Posterior cingulate gyrus (tissue), 11 donors: ENCODE measurements at regions not wholly inside any gene's neighbourhood (a gene's known extent, or its start where the extent isn't known, plus 50 kb on each side); places are given as distances from the start of the nearest gene placed in this dataset.

Experiments used
- DNase-seq, 10 donors: peaks; one replicate each; pipeline versions ENCODE4 v3.0.0 to v3.0.0-alpha.2; 2020 to 2021; ENCODE audit warnings: mixed read lengths in 3 of 10
- intact Hi-C: fragments of 100-400 bp; cut with DNase I; formaldehyde crosslinking; loops from one replicate; pipeline ENCODE4 v1.15.1; 2023

DNA sequence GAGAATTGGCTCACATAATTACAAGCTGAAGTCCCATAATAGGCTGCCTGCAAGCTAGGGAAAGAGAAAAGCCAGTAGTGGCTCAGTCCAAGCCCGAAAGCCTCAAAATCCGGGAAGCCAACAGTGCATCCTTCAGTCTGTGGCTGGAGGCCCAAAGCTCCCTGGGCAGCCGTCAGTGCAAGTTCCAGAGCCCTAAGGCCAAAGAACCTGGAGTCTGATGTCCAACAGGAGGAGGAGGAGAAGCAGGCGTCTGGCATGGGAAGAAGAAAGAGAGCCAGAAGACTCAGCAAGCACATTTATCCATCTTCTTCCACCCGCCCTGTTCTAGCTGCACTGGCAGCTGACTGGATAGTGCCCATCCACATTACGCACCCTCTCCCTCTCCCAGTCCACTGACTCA, 213.4 kb downstream of the GAS1 start:
- no peak for DNase-seq
- intact Hi-C loops: no loop called here

DNA sequence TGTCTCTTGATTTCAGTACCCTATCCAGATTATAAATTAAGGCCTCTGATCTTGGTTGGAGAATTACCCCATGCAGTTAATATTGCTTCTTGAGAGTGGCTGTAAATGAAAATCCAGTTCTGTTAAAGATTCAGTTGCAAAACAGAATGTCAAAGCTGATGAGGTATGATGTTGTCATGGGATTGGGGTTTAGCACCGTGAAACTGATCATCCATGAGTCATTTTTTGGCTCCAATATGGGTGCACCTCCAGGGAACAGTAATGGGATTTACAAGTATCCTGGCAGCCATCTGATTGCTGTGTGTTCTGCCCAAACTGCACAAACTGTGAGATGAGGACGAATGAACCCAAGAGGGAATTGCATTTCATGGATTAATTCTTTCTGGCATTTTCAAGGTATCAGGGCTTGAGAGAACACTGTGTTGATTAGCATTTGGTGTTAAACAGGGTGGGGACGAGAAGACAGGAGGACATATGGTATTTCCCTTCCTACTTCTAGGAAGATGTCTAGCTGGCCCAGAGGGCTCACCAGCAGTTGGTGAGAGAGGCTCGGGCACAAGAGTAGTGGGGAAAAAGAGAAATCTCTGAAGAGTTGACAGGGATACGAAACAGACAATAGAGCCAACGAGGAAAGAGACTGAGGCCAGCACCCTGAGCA, 214.7 kb downstream of the GAS1 start:
- no peak for DNase-seq
- intact Hi-C loops: no loop called here

DNA sequence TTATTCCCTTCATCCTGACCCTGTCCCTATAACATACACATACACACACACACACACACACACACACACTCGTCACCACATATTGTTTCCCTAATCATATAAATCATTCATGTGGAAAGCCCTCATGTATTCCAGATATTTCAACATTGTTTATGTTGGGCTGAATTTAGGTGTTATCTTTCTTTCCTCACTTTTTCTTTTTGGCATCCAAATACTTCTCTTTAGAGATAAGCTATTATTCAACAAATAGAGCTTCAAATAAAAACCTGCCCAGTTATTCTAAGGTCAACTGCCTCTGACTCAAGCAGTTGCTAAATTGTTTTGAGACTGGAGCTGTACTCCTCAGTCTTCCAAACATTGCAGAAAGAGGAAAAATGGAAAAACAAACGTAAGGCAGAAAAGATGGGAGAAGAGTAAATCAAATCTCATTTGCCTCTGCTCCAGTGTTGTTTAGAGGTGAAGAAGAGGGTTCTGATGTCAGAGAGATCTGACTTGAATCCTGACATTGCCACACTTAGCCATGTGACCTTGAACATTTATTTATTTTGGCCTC, 215.7 kb downstream of the GAS1 start:
- intact Hi-C loops: no loop called here
- no peak for DNase-seq

DNA sequence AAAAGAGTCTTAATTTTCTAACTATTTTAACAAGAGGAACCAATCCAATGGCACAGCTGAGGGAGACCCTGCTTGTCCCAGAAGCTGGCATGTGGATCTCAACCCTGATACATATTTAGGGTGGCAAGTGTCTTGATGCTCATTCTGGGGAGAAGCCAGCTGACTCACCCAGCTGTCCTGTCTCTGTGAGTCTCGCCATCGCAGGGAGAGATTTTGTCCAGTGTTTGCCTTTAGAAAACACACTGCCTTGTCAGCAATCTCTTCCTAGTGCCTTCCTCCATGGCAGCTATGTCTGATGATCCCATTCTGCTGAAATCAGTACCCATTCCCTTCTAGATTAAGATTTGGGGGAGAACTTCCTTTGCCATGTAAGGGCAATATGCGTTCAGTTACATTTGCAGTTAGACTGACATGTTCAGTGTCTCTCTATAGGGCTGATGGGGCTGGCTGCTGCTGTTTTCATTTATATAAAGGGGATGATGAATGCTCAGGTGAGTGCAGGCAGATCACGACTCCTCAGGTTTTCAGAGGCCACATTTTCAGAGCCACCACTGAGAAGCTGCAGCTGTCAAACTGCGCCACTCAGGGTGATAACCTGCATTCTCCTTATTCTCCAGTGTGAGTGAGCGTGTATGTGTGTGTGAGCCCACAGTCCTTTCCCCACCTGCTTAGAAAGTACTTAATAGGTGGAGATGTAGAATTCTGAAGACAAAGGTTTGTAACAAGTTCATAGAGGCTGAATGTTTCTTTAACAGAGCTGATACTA, 217.0 kb downstream of the GAS1 start:
- intact Hi-C loops: no loop called here
- no peak for DNase-seq

DNA sequence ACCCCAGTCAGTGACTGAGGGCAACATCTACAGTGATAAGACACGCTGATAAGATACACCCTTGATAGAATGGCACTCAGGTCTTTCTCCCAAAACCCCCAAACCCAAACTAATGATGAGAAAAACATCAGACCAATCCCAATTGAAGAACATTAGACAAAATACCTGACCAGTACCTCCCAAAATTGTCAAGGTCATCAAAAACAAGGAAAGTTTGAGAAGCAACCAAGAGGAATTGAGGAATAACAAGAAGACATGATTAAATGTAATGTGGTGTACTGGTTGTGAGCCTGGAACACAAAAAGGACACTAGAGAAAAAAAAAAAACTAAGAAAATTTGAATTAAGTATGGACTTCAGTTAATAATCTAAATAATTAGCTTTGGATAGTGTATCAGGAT, 222.8 kb downstream of the GAS1 start:
- no peak for DNase-seq
- intact Hi-C loops: no loop called here

DNA sequence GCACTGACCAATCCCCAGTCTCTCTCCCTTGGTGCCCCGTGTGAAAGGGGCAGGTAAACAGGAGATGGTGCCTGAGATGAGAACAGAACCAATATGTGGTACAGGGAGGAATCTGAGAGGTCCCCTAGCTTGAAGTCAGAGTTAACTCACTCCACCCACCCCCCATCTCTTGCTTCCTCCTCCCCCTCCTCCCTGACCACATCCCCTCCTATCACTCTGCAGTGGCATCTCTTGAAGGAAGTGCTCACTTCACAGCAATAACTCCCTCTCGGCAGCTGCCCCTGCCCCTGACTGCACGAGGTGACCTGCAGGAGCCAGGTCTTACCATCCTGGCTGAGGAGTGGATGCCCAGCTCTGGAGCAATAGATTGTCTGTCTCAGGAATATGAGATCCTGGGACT, 224.0 kb downstream of the GAS1 start:
- no peak for DNase-seq
- intact Hi-C loops: no loop called here

DNA sequence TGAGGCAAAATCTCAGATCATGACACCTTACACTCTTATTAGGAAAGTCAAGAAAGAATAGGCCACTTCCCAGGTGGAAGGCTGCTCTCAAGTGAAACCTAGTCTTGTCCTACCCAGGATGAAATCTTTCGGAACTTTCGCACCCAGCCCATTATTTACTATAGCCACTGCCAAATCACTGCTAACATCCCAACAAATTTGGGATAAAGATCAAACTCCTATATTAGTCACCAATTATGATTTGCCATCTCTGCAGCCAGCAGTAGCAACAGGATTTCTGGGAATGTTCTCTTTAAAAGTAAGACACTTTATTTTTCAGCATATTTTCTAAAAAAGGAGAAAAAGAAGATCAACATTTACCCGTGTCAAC, 224.6 kb downstream of the GAS1 start:
- no peak for DNase-seq
- intact Hi-C loops: no loop called here

DNA sequence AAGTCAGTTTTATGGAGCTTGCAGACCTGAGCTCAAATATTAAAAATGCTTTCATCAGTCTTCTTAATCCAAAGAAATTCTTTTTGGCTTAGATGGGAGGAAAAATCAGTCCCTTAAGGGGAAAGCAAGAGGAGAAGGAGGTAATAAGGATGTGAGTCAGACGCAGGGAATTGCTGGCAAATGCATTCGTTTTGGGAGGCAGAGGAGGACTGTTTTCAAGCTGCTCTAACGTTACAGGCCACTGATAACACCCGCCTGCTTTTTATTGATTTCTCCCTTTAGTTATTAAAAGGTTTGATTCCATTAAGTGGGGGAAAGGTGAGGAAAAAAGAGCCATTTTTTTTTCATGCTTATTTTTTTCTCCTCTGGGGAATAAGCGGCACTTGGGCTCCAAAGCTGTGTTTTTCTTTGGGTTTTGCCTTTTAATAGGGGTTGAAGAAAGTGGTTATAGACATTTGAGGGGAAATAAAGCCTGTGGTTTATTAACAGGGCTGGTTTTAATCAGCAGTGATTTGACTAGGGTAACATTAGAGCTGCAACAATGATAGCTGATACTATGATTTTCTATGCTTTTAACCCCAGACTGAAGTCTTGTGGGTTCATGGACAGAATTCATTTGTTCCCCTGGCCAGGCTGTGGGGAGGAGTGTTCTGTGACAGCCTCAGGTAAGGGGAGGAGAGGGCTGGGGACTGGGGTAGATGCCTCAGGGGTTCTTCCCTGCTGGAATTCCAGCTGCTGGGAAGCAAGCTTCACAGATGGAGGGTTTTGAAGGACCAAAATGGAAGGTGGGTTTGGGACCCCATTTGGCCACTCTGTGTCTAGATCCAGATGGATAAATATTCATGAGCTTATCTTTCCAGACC, 225.2 kb downstream of the GAS1 start:
- intact Hi-C loops: no loop called here
- DNase-seq: no peak

DNA sequence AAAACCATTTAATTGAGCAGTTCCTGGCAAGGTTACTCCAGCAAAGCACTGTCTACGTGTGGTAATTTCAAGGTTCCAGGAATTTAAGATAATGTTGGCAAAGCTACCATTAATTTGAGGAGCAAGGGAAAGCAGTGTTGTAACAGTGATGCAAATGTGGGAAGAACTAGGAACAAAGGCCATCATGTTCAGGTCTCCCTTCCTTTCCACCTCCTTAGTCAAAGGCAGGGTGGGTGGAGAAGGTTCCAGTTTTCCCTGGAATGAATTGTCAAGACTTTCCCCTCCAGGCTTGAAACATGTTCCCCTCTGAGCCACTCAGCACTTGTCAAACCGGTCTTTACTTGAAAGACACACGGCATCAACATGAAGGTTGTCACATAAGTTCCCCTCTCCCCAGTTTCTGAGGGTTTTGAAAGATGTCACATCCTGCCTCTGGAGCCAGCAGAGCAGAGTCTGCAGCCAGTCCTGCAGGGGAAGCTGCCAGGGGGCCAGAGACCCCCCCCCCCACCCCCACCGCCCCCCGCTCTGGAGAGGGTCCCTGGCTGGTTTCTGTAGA, 226.0 kb downstream of the GAS1 start:
- intact Hi-C loops: no loop called here
- DNase-seq: no peak

DNA sequence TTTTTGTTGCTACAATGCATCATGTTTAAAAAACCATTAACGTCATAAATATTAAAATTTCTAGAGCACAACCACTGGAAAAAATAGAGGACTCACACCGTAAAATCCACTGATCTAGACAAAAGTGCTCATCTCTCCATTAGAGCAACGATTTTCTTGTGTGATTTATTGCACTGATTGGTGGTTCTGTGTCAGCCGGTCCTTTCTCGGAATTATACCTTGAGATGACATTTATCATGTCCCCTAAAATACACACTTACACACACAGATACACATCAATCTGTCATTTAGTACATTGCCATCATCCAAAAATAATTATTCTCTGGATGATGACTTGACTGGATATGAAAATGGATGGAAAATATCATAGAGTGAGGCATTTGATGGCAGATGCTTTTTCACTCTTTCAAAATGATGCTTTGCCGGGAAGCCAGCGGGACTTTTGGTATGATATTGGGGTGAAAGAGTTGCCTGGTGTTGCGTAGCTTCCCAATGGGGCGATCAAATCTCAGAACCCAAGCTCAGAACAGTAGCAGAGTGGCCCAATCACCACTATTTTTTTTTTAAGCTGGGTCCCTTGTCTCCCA, 226.6 kb downstream of the GAS1 start:
- intact Hi-C loops: no loop called here
- no peak for DNase-seq

DNA sequence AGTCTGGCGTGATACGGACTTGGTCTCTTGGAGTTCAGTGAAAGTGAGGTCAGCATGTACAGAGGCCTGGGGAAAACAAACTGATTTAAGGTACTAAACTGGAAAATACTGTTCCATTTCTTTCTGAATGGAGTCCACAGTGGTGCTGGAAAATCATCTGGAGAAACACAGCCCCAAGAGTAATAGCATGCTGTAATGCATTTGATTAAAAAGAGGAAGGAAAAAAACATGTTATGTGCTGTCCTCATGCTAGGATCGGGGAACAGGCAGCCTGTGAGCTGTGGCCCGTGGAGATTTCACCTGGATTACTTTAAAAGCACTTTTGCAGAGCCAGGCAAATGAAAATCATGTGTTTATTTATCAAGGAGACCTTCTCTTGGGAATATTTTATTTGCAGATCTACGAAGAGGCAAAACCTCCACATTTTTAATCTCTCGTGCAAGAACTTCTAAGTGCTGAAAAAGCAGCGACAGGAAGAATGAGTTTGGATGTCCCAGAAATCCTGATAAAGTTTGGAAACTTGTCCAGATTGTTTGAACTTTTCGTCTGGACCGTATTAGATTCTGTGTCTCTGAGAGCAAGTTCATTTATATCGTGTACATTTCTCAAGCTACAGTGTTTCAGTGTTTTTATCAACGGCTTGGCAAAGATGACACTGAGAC, 228.8 kb downstream of the GAS1 start:
- intact Hi-C loops: no loop called here
- no peak for DNase-seq

DNA sequence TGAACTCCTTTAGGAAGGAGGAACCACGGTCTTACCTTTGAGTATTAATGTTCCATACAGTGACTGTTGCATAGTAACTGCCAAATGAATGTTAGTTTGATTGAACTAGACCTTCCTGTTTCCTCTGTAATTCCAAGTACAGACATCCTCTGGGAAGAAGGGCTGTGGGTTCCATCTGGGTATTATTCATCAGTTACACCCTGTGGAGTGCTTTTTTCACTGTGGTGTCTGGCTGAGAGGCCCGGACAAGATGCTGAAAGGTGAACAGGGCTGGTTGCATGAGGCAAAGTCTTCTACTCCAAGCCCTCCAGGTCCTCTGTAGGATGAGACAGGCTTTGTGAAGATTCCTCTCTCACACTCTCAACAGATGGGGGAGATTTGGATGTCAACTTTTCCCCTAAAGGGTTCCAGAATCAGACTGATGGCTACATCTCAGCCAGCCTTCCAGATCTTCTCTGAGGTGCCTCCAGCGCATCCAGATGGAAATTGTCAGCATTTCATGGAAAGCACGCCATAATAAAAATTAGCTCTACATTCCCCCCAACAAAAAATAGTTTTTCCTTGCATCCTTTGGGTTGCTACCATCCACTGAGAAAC, 230.9 kb downstream of the GAS1 start:
- no peak for DNase-seq
- intact Hi-C loops: no loop called here

DNA sequence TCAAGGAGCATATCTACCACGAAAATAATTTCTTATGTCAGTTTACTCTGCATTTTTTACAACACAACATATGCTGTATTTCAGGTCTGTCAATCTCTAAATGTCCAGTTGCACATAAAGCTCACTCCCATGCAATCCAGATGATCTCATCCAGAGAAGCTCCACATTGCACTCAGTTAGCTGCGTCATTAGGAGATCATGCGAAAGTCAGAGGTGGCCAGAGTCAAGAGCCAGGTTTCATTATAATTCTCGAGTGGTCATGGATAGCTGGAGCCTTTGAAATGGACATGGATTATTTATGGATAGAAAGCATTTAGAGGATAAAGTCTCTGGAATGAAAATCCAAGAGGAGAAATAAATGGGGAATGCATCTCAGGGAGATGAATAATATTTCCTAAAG, 232.3 kb downstream of the GAS1 start:
- intact Hi-C loops: no loop called here
- DNase-seq: no peak

DNA sequence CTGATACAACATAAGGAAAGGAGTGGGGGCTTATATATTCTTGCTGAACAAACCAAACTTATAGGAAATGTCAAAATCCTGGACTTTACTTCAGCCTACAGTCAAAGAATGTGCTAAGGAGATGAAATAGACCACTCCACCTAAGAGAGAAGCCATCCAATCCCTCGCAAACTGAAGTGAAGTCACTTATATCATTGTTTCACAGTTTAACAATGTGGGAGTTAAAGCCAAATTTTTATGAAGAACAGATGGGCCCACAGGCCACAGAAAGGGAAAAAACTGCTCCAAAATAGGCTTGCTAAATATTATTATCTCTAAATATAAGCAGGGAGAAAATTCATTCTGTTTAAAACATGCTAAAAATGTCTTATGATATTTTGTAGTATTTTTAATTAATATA, 233.3 kb downstream of the GAS1 start:
- no peak for DNase-seq
- intact Hi-C loops: no loop called here

DNA sequence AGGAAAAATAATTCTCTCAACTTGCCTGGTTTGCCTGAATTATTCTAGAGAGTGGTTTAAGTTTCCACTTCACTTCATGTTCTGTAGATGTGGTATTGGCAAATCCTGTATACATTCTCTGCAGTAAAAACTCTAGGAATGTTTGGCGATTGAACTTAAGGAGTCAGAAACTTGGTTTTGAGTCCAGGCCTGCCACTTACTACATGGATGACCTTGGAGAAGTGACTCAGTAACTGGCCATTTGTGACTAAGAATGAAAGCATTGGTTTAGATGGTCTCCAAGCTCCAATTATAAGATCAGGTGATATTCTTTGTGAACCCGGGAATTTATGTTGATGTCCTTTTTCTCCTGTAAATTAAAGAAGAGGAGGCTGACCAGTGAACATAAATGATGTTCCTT, 233.8 kb downstream of the GAS1 start:
- intact Hi-C loops: no loop called here
- DNase-seq: no peak

DNA sequence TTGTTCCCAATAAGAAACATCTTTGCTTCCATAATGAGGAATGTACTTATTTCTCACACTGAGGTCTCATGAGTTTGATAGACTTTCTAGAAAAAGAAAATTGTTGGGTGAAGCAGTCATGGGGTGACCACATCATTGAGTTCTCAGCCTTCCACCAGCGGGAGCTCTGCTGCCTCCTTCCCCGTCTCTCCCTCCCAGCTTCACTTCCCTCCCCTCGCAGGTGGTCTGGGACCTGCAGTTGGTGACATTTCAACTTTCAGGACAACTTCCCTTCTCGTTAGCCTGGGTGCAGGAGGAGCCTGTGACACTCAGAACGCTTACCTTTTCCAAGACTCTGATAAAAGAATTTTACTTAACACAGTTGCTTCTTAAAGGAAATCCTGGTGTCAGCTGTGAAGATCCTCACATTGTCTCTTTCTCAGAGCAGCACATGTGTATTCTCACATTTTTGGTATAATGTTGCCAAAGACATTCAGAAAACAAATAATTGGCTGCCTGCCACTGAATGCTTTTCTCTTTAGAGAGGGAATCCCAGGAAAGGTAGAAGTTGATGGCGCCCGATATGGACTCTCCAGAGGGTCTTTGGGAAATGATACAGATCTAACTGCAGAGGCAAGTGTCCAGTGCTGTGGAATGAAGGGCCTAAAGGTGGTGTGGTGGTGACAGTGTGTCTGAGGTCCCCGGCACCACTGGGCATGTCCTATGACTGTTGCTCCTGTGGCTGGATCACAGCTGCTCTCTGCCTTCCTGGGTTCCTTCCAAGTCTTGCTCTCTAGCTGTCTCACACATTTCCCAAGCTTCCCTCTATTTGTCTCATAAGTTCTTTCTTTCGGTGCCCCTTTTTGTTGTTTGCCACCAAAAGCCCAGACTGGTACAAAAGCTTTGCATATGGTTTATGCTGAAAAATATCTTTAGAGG, 238.1 kb downstream of the GAS1 start:
- intact Hi-C loops: no loop called here
- DNase-seq: no peak

DNA sequence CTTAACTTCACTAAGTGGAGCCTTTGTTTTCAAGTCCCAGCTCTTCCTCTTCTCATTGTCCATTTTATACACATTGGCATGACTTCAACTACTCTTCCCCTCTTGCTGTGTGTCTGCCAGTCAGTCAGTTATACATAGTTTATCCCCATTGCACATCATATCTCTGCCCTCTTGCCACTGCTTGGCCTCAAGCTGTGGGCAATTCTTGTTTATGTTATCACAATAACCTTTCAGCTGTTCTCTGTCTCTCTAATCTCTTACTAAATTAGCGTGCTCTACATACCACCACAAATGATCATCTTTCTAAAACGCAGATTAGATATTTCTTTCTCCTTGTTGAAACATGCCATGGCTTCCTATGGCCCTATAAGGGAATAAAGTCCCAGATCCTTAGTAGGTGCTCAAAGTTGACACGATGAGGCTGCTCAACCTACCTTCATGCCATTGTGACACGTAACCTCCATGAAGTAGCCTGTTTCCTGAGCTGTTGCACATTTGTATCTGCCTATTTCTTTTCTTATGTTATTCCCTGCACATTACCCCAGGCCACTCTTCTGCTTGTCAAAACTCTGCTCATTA, 239.3 kb downstream of the GAS1 start:
- DNase-seq: no peak
- intact Hi-C loops: no loop called here

DNA sequence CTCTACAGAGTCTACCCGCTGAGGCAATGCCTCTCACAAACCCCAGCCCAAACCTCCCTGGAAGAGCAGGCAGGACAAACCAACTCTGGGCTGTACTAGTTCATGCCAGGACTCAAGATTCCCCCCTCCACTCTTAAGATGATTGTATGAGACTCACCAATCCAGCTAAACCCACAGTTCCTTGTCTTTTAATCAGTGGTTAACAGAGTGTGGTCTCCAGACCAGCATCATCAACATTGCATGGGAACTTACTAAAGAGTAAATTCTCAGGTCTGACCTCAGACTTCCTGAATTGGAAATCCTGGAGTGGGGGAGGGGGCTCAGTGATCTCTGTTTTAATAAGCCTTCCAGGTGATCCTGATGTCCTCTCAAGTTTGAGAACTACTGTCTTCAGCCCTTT, 240.9 kb downstream of the GAS1 start:
- intact Hi-C loops: no loop called here
- no peak for DNase-seq
